ENCODE measurements at regions not wholly inside any gene's neighbourhood (a gene's known extent, or its start where the extent isn't known, plus 50 kb on each side); places are given as distances from the start of the nearest gene placed in this dataset.

DNA sequence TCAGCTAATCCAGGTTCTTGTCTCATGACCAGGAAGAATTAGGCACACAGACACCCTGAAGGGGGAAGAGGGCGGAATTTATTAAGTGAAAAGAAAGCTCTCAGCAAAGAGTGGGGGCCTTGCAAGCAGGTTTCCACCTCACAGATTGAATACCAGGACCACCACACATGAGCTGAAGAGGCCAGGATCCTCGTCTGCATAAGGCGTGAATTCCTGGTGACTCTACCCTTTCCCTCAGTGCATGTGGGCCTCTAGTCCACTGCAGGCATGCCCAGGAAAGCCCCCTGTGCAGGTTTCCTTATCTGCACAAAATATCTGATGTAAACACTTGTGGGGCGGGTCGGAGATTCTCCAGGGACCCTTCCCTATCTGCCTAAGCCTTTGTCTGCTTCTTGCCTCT lies 782.1 kb upstream of the LRRN3 start:
- TF ChIP-seq, protein P1, sequence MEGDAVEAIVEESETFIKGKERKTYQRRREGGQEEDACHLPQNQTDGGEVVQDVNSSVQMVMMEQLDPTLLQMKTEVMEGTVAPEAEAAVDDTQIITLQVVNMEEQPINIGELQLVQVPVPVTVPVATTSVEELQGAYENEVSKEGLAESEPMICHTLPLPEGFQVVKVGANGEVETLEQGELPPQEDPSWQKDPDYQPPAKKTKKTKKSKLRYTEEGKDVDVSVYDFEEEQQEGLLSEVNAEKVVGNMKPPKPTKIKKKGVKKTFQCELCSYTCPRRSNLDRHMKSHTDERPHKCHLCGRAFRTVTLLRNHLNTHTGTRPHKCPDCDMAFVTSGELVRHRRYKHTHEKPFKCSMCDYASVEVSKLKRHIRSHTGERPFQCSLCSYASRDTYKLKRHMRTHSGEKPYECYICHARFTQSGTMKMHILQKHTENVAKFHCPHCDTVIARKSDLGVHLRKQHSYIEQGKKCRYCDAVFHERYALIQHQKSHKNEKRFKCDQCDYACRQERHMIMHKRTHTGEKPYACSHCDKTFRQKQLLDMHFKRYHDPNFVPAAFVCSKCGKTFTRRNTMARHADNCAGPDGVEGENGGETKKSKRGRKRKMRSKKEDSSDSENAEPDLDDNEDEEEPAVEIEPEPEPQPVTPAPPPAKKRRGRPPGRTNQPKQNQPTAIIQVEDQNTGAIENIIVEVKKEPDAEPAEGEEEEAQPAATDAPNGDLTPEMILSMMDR (IDR thresholded peaks at IDR 0.05; ENCODE audit: low read length), result no peak
- TF ChIP-seq EZH2 (optimal IDR thresholded peaks at IDR 0.05; ENCODE audit: low read depth, low read length) (no peak), EZH2phosphoT487 (IDR thresholded peaks at IDR 0.05; ENCODE audit: low read length) (no peak)

Data from MM.1S (cell line).